ENCODE measurements at regions not wholly inside any gene's neighbourhood (a gene's known extent, or its start where the extent isn't known, plus 50 kb on each side); places are given as distances from the start of the nearest gene placed in this dataset.

DNA sequence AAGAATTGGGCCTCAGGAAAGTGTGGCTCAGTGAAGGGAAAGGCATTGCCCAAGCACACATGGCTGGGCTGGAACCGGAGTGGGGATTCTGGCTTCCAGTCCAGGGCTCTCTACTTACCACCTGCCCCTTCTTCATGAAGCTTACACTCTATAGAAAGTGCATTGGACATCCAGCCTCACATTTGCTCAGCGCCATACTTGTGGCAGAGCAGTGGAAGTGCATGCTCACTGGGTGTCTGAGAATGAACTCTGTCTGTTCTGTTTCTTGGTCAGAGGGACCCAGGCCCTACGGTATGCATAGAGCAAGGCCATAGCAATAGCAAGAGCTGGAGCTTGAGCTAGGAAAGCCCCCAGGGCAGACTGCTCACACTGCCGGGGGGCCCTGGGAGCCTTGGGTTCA lies 1253.5 kb downstream of the TYW1 start:
- TF ChIP-seq, protein P1, sequence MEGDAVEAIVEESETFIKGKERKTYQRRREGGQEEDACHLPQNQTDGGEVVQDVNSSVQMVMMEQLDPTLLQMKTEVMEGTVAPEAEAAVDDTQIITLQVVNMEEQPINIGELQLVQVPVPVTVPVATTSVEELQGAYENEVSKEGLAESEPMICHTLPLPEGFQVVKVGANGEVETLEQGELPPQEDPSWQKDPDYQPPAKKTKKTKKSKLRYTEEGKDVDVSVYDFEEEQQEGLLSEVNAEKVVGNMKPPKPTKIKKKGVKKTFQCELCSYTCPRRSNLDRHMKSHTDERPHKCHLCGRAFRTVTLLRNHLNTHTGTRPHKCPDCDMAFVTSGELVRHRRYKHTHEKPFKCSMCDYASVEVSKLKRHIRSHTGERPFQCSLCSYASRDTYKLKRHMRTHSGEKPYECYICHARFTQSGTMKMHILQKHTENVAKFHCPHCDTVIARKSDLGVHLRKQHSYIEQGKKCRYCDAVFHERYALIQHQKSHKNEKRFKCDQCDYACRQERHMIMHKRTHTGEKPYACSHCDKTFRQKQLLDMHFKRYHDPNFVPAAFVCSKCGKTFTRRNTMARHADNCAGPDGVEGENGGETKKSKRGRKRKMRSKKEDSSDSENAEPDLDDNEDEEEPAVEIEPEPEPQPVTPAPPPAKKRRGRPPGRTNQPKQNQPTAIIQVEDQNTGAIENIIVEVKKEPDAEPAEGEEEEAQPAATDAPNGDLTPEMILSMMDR (tag by site-specific recombination; IDR thresholded peaks at IDR 0.05), result no peak
- TF ChIP-seq ZBTB17 (tag by site-specific recombination; IDR thresholded peaks at IDR 0.05), result no peak
- no peak for TF ChIP-seq TCF7L2 (IDR thresholded peaks at IDR 0.05; ENCODE audit: borderline replicate concordance, low read depth, low read length)
- TF ChIP-seq ZNF416 (tag by site-specific recombination; IDR thresholded peaks at IDR 0.05), result no peak
- TF ChIP-seq ZNF639 (tag by site-specific recombination; IDR thresholded peaks at IDR 0.05), result no peak
- TF ChIP-seq ZBTB8A (tag by site-specific recombination; IDR thresholded peaks at IDR 0.05), result no peak
- no peak for TF ChIP-seq ZNF335 (tag by site-specific recombination; conservative IDR thresholded peaks at IDR 0.05)
- TF ChIP-seq ZNF558 (tag by site-specific recombination; IDR thresholded peaks at IDR 0.05), result no peak
- no peak for TF ChIP-seq ZFP3 (tag by site-specific recombination; IDR thresholded peaks at IDR 0.05; ENCODE audit: low read depth)
- no peak for TF ChIP-seq ZNF324 (tag by site-specific recombination; IDR thresholded peaks at IDR 0.05)
- TF ChIP-seq ZNF292 (tag by site-specific recombination; IDR thresholded peaks at IDR 0.05; ENCODE audit: borderline replicate concordance, low read depth), result no peak

All from HEK293 (cell line).